ENCODE measurements at regions not wholly inside any gene's neighbourhood (a gene's known extent, or its start where the extent isn't known, plus 50 kb on each side); places are given as distances from the start of the nearest gene placed in this dataset.

DNA sequence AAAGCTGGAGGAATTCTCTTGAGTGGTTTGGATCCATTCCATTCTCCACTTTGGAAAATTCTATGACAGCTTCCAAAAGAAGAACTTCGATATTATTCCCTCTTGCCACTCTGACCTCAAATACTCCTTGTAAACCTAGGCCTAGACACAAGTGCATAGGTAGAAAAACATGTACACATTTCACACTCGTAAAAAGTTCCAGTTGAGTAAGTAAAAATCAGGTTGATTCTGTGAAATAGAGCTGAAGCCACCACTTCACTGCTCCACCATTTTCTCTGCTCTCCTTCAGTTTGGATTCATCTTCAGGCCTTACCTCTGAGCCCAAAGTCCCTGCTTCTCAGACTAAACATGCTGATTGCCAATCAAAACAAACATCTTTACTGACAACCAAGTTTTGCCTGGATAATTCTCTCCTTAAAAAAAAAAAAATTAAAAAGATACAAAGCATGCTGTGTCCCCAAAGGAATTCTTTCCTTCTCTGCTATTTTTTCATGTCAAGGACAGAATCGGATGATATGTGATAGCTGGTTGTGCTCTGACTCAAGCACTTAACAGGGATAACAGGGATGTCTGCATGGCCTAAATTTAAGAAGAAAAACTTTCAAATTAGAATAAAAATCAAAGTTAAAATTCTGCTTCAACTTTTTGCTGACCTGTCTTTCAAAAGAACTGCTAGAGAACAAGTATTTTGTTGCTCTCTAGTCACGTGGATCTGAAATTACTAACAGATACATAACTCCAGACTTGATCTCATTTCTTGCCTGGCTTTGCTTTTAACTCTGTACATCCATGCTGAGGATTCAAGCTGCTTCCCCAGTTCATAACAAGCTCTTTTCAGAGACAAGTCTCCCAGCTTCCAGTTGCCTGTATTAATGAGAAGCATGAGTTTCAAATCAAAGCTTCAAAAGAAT is 420.9 kb upstream of the INTU start:
- H3K4me1 ChIP-seq (ENCODE audit: insufficient read depth, low read length) = no peaks in the 10 kb centered on the region; the same call in none of the 2 replicates
- no peak overlapping the region for H3K9ac ChIP-seq (ENCODE audit: low read depth, low read length)
- H3K27ac ChIP-seq (ENCODE audit: low read length) = no peak overlapping the region
- no peak overlapping the region for H3K4me3 ChIP-seq (ENCODE audit: low read length)
- no peaks in the 10 kb centered on the region for H3K9me3 ChIP-seq (ENCODE audit: insufficient read depth, low read depth, low read length)
- no peaks in the 10 kb centered on the region for H3K36me3 ChIP-seq (ENCODE audit: insufficient read depth, low read depth, low read length)
- no peaks in the 10 kb centered on the region for H3K27me3 ChIP-seq (ENCODE audit: insufficient read depth, low read length)

DNA sequence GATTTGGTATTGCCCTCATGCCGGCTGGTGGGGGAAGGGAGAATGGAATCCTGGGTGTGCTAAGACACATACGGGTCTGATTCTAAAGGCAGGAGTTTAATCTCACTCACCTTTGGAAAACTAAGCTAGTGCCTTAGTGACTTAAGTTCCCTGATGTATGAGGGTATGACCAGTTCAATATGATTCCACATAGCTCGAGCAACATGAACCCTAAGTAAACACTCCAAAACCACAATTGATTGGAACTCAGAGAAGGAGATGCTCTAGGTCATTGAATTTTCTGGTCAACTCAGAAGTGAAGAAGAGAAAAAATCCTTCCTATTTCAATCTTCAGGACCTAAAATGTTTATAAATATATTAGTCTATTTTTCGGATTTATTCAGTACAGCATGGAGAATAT is 420.1 kb upstream of the INTU start:
- H3K27me3 ChIP-seq (ENCODE audit: insufficient read depth, low read length) = no peaks in the 10 kb centered on the region
- H3K4me1 ChIP-seq (ENCODE audit: insufficient read depth, low read length) = no peaks in the 10 kb centered on the region; the same call in none of the 2 replicates
- no peak overlapping the region for H3K4me3 ChIP-seq (ENCODE audit: low read length)
- no peaks in the 10 kb centered on the region for H3K36me3 ChIP-seq (ENCODE audit: insufficient read depth, low read depth, low read length)
- H3K9me3 ChIP-seq (ENCODE audit: insufficient read depth, low read depth, low read length) = no peaks in the 10 kb centered on the region
- H3K27ac ChIP-seq (ENCODE audit: low read length) = no peak overlapping the region
- no peak overlapping the region for H3K9ac ChIP-seq (ENCODE audit: low read depth, low read length)

- no peak overlapping the region for H3K27ac ChIP-seq (ENCODE audit: low read length)
- H3K9ac ChIP-seq (ENCODE audit: low read depth, low read length) = no peak overlapping the region
- H3K4me3 ChIP-seq (ENCODE audit: low read length) = no peak overlapping the region
- no peaks in the 10 kb centered on the region for H3K36me3 ChIP-seq (ENCODE audit: insufficient read depth, low read depth, low read length)
- no peaks in the 10 kb centered on the region; the same call in none of the 2 replicates for H3K4me1 ChIP-seq (ENCODE audit: insufficient read depth, low read length)
- no peaks in the 10 kb centered on the region for H3K9me3 ChIP-seq (ENCODE audit: insufficient read depth, low read depth, low read length)
- no peaks in the 10 kb centered on the region for H3K27me3 ChIP-seq (ENCODE audit: insufficient read depth, low read length)
Measured at GRCh38 chr4:127214016-127214415, 418.7 kb upstream of the INTU start.

DNA sequence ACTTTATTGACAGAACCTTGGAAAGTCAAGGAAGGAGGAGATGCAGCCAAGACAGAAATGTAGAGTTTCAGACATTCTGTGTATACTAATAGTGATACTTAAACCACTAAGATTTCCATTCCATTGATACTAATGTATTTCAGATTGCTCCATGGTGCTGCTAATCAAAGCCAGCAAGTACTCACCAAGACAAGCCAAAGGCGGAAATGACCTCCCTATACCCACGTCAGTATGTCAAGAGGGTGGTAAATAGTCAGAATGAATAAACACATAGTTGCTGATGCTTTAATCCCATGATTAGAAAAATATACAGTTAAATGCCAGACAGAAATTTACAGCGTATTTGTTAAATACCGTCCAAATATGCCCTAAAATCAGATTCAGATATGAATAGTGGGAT is 417.8 kb upstream of the INTU start:
- Histone ChIP-seq H3K4me3 (ENCODE audit: low read length) (no peak overlapping the region), H3K27ac (ENCODE audit: low read length) (no peak overlapping the region), H3K27me3 (ENCODE audit: insufficient read depth, low read length) (no peaks in the 10 kb centered on the region), H3K4me1 (ENCODE audit: insufficient read depth, low read length) (no peaks in the 10 kb centered on the region; the same call in none of the 2 replicates), H3K9ac (ENCODE audit: low read depth, low read length) (no peak overlapping the region), H3K36me3 (ENCODE audit: insufficient read depth, low read depth, low read length) (no peaks in the 10 kb centered on the region), H3K9me3 (ENCODE audit: insufficient read depth, low read depth, low read length) (no peaks in the 10 kb centered on the region)

- Histone ChIP-seq H3K9ac (ENCODE audit: low read depth, low read length) (no peak overlapping the region), H3K36me3 (ENCODE audit: insufficient read depth, low read depth, low read length) (no peaks in the 10 kb centered on the region), H3K27ac (ENCODE audit: low read length) (no peak overlapping the region), H3K27me3 (ENCODE audit: insufficient read depth, low read length) (no peaks in the 10 kb centered on the region), H3K4me1 (ENCODE audit: insufficient read depth, low read length) (no peaks in the 10 kb centered on the region; the same call in 1 of the 2 replicates), H3K9me3 (ENCODE audit: insufficient read depth, low read depth, low read length) (no peaks in the 10 kb centered on the region; the same call in 1 of the 2 replicates), H3K4me3 (ENCODE audit: low read length) (no peak overlapping the region)
Measured at GRCh38 chr4:127217586-127218229, 415.0 kb upstream of the INTU start.

DNA sequence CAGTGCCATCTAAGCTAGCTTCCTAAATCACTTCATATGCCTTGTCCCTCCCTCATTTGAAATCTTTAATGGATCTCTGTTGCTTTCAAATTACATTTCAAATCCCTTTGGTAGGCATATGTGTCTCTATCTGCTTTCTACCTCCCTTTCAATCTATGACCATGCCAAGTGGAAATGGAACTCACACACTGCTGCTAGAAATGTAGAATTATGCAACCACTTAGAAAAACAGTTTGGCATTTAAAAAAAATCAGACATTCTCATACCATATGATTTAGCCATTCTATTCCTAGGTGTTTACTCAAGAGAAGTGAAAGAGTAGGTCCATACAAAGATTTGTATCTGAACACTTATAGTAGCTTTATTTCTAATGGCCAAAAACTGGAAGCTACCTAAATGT is 413.5 kb upstream of the INTU start:
- H3K36me3 ChIP-seq (ENCODE audit: insufficient read depth, low read depth, low read length) = no peaks in the 10 kb centered on the region
- H3K9ac ChIP-seq (ENCODE audit: low read depth, low read length) = no peak overlapping the region
- H3K9me3 ChIP-seq (ENCODE audit: insufficient read depth, low read depth, low read length) = no peaks in the 10 kb centered on the region; the same call in 1 of the 2 replicates
- no peak overlapping the region for H3K4me3 ChIP-seq (ENCODE audit: low read length)
- no peak overlapping the region for H3K27ac ChIP-seq (ENCODE audit: low read length)
- H3K4me1 ChIP-seq (ENCODE audit: insufficient read depth, low read length) = no peaks in the 10 kb centered on the region
- H3K27me3 ChIP-seq (ENCODE audit: insufficient read depth, low read length) = no peaks in the 10 kb centered on the region

- Histone ChIP-seq H3K27me3 (ENCODE audit: insufficient read depth, low read length) (no peaks in the 10 kb centered on the region), H3K9me3 (ENCODE audit: insufficient read depth, low read depth, low read length) (no peaks in the 10 kb centered on the region; the same call in 1 of the 2 replicates), H3K4me1 (ENCODE audit: insufficient read depth, low read length) (no peaks in the 10 kb centered on the region), H3K4me3 (ENCODE audit: low read length) (no peak overlapping the region), H3K9ac (ENCODE audit: low read depth, low read length) (no peak overlapping the region), H3K36me3 (ENCODE audit: insufficient read depth, low read depth, low read length) (no peaks in the 10 kb centered on the region), H3K27ac (ENCODE audit: low read length) (no peak overlapping the region)
Measured at GRCh38 chr4:127224556-127224955, 408.2 kb upstream of the INTU start.

DNA sequence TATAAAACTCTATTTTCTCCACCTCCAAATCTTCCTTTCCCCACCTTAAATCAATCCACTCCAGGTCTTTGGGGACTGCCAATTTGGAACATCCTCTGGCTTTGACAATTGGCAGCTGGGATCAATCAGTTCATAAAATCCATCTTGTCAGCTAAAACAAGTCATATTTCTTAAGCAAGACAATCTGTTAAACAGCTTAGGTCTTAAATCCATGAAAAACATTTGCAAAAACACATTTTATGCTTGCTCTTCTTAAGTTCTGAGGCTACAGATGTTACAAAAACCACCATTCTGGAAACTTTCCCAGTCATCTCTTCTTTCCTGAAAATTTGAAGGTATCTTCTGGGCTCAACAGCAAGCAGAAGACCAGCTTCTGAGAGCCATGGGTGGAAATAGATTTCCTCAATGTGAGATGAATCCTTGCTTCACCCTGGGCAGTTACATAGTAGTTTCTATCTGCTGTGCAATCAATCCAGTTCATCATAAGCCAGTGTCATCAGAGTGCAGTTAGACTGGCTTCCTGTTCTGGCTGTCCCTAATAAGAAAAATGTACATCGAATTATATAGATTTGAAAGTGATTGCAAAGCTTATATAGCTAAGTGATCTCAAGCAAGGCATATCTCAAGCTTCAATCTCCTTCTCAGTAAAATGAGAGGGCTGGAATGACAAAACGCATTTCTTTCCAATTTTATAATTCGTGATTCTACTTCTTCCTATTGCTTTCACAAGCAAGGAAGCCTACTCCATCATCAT is 402.7 kb upstream of the INTU start:
- Histone ChIP-seq H3K36me3 (ENCODE audit: insufficient read depth, low read depth, low read length) (no peaks in the 10 kb centered on the region), H3K9ac (ENCODE audit: low read depth, low read length) (no peak overlapping the region), H3K27me3 (ENCODE audit: insufficient read depth, low read length) (no peaks in the 10 kb centered on the region), H3K9me3 (ENCODE audit: insufficient read depth, low read depth, low read length) (no peaks in the 10 kb centered on the region), H3K4me1 (ENCODE audit: insufficient read depth, low read length) (no peaks in the 10 kb centered on the region), H3K27ac (ENCODE audit: low read length) (no peak overlapping the region), H3K4me3 (ENCODE audit: low read length) (no peak overlapping the region)

GRCh38 chr4:127236889-127237288 is 395.9 kb upstream of the INTU start:
- Histone ChIP-seq H3K9me3 (ENCODE audit: insufficient read depth, low read depth, low read length) (no peaks in the 10 kb centered on the region), H3K27me3 (ENCODE audit: insufficient read depth, low read length) (no peaks in the 10 kb centered on the region), H3K27ac (ENCODE audit: low read length) (no peak overlapping the region), H3K4me3 (ENCODE audit: low read length) (no peak overlapping the region), H3K4me1 (ENCODE audit: insufficient read depth, low read length) (no peaks in the 10 kb centered on the region), H3K36me3 (ENCODE audit: insufficient read depth, low read depth, low read length) (no peaks in the 10 kb centered on the region), H3K9ac (ENCODE audit: low read depth, low read length) (no peak overlapping the region)

- Histone ChIP-seq H3K36me3 (ENCODE audit: insufficient read depth, low read depth, low read length) (no peaks in the 10 kb centered on the region), H3K27me3 (ENCODE audit: insufficient read depth, low read length) (no peaks in the 10 kb centered on the region), H3K9me3 (ENCODE audit: insufficient read depth, low read depth, low read length) (no peaks in the 10 kb centered on the region), H3K27ac (ENCODE audit: low read length) (no peak overlapping the region), H3K9ac (ENCODE audit: low read depth, low read length) (no peak overlapping the region), H3K4me1 (ENCODE audit: insufficient read depth, low read length) (no peaks in the 10 kb centered on the region), H3K4me3 (ENCODE audit: low read length) (no peak overlapping the region)
Measured at GRCh38 chr4:127237581-127237980, 395.2 kb upstream of the INTU start.

DNA sequence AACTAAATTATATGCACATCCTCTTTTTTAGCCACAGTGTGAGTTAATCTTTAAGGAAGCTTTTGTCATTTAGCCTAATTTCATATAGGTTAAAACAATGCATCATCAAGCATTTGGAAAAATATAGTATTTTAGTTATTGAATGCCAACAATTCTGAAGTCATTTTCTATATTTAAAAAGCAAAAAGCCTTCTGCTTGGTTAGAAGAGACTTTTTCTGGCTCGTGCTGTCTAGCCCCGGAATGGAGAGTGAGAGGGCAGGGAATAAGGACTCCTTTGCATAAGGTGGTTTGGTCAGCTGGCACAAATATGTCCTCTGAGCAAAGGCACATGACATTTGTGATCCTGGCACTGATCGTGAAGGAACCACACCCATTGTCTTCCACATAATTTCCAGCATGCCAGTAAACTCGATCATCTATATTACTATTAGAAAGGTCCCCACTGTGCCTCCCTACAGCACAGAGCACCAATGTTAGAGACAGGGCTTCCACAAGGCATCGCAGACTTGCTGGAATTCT is 393.7 kb upstream of the INTU start:
- Histone ChIP-seq H3K36me3 (ENCODE audit: insufficient read depth, low read depth, low read length) (no peaks in the 10 kb centered on the region), H3K4me1 (ENCODE audit: insufficient read depth, low read length) (no peaks in the 10 kb centered on the region), H3K9ac (ENCODE audit: low read depth, low read length) (no peak overlapping the region), H3K4me3 (ENCODE audit: low read length) (no peak overlapping the region), H3K9me3 (ENCODE audit: insufficient read depth, low read depth, low read length) (no peaks in the 10 kb centered on the region), H3K27ac (ENCODE audit: low read length) (no peak overlapping the region), H3K27me3 (ENCODE audit: insufficient read depth, low read length) (no peaks in the 10 kb centered on the region)

All from iPS-20b (cell line).